ENCODE measurements at regions not wholly inside any gene's neighbourhood (a gene's known extent, or its start where the extent isn't known, plus 50 kb on each side); places are given as distances from the start of the nearest gene placed in this dataset.

- ChIA-PET SMC1A (ENCODE audit: uncharacterized antibody, unreplicated experiment) (interaction anchor here (1.5 kb wide), 1 partner anchor 11 kb away, joined by 6 read pairs; no protein-coding TSS in a partner anchor), POLR2A (no interaction called here), RAD21 (ENCODE audit: unreplicated experiment) (no interaction called here), CTCF (no interaction called here)
- no peak for DNase-seq (ENCODE audit: low read depth, low spot score)
- no peak for TF ChIP-seq E4F1 (IDR thresholded peaks at IDR 0.05; ENCODE audit: borderline replicate concordance, partially characterized antibody)
- no peak for TF ChIP-seq E2F4 (IDR thresholded peaks at IDR 0.05; ENCODE audit: low read depth, low read length)
- no peak for TF ChIP-seq IKZF1 (conservative IDR thresholded peaks at IDR 0.05)
- TF ChIP-seq GABPA (IDR thresholded peaks at IDR 0.05; ENCODE audit: low read depth), result no peak
- TF ChIP-seq SP1 (IDR thresholded peaks at IDR 0.05; ENCODE audit: low read depth, low read length), result no peak
- no peak overlapping the region for H3K9ac ChIP-seq (ENCODE audit: control insufficient read depth, insufficient read depth, low read length)
- no peaks in the 10 kb centered on the region for H3K9me3 ChIP-seq (replicated peaks; ENCODE audit: control insufficient read depth, insufficient read depth, low read length)
- intact Hi-C loops (cut with micrococcal nuclease; ENCODE audit: unreplicated experiment) (no loop called here), in situ Hi-C loops (cut with MboI) (no loop called here)
- FAIRE-seq, result no peak
- ATAC-seq, result no peak
- no peak overlapping the region for H3K4me3 ChIP-seq
- H4K20me1 ChIP-seq (ENCODE audit: control insufficient read depth, insufficient read depth), result no peaks in the 10 kb centered on the region
- H3K36me3 ChIP-seq (ENCODE audit: control insufficient read depth in 2 of 2, insufficient read depth in 2 of 2, low read length in 1 of 2), result no peaks in the 10 kb centered on the region
- 15% methylated on average over 4 of the region's 4 CpGs for WGBS (ENCODE audit: insufficient coverage, insufficient replicate concordance, low lambda C conversion rate, missing lambda C conversion rate)
- BruUV-seq (replicated peaks), result no TSS peak
- no peaks in the 10 kb centered on the region for H3K4me1 ChIP-seq (ENCODE audit: control insufficient read depth, insufficient read depth, low read length)
- H2AFZ ChIP-seq (ENCODE audit: control insufficient read depth, low read depth, low read length), result no peak overlapping the region
- H3K27me3 ChIP-seq (replicated peaks in 1 of 2; ENCODE audit: control insufficient read depth in 2 of 2, insufficient read depth in 2 of 2, low read length in 1 of 2), result no peaks in the 10 kb centered on the region; a peak in 1 of 4 replicates
- no peak overlapping the region for H3K27ac ChIP-seq (ENCODE audit: control insufficient read depth, insufficient read depth)
- H3K4me2 ChIP-seq (ENCODE audit: control insufficient read depth, insufficient read depth), result no peak overlapping the region
- no peaks in the 10 kb centered on the region for H3K79me2 ChIP-seq (ENCODE audit: control insufficient read depth, insufficient read depth, low read length)
Observed at GRCh38 chr18:41758534-41758933, 196.5 kb upstream of the PIK3C3 start.

All from GM12878 (cell line).